ENCODE measurements at regions not wholly inside any gene's neighbourhood (a gene's known extent, or its start where the extent isn't known, plus 50 kb on each side); places are given as distances from the start of the nearest gene placed in this dataset.

DNA sequence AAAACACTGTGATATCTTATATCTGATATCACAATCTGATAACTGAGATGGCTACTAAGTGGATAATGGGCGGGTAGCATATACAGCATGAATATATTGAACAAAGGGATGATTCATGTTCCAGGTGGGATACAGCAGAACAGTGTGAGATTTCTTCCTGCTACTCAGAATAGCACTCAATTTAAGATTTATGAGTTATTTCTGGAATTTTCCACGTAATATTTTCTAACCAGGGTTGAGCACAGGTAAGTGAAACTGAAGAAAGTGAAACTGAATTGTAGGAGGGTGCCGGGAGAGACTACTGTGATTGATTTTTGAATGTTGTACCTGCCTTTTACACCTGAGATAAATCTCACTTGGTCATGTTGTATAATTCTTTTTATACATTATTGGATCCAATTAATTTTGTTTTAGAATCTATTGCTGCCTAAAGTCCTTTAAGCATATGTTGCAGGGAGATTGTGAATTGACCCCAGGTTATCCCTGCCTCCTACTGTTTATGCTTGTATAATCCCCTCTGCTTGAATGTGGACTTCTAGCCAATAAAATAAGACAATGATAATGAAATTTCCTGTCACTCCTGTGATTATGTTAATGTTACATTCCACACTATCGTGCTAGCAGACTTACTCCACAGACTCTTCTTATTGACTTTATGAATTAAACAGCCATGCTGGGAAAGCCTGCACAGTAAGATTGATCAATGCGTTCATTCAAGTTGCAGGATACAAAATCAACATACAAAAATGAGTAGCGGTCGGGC, 67.6 kb upstream of the RBBP8 start:
- Histone ChIP-seq H3K9me2 (replicated peaks; ENCODE audit: insufficient read depth, low read length) (no peaks in the 10 kb centered on the region), H3K36me3 (replicated peaks; ENCODE audit: insufficient read depth, low read length) (no peaks in the 10 kb centered on the region)

DNA sequence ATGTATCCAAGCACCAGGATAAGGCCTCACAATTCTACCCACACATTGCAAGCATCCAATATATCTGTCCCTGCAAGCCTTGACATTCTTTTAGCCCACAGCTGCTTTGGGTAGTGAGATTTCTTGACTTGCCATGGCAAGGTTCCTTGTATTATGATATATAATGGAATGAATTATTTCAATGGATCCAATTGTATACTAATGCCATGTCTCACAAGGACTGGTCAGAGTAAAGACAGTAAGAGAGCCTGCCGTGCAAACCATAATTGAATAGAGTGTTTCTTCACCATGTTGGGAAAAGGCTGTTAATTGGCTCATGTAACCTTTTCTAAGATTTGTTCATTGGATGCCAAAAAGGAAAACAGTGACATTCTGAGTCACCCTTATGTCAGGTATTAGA, 64.3 kb upstream of the RBBP8 start:
- 0 out of 2 replicates have a peak, but pooled peaks cover 3% of the 10 kb centered on the region for H3K4me1 ChIP-seq (ENCODE audit: low read length)
- no peak overlapping the region for H3K4me2 ChIP-seq (ENCODE audit: low read depth, low read length)
- H3K9ac ChIP-seq (ENCODE audit: low read length) = no peak overlapping the region
- H2AFZ ChIP-seq (ENCODE audit: low read length) = no peak overlapping the region
- no peaks in the 10 kb centered on the region for H4K20me1 ChIP-seq (ENCODE audit: insufficient read depth, low read length)
- no peak for DNase-seq
- no peaks in the 10 kb centered on the region for H3K79me2 ChIP-seq (ENCODE audit: low read length)
- H3K9me2 ChIP-seq (replicated peaks; ENCODE audit: insufficient read depth, low read length) = no peaks in the 10 kb centered on the region
- H3K9me3 ChIP-seq (replicated peaks; ENCODE audit: insufficient read depth, low read length) = no peaks in the 10 kb centered on the region
- no peaks in the 10 kb centered on the region for H3K36me3 ChIP-seq (replicated peaks; ENCODE audit: insufficient read depth, low read length)
- H3F3A ChIP-seq (ENCODE audit: insufficient read depth, low read length) = 0 out of 2 replicates have a peak, but pooled peaks cover 2% of the 10 kb centered on the region
- H3K27ac ChIP-seq (ENCODE audit: low read length) = no peak overlapping the region
- no peaks in the 10 kb centered on the region for H3K27me3 ChIP-seq (replicated peaks; ENCODE audit: insufficient read depth, low read length)
- TF ChIP-seq, protein P1, sequence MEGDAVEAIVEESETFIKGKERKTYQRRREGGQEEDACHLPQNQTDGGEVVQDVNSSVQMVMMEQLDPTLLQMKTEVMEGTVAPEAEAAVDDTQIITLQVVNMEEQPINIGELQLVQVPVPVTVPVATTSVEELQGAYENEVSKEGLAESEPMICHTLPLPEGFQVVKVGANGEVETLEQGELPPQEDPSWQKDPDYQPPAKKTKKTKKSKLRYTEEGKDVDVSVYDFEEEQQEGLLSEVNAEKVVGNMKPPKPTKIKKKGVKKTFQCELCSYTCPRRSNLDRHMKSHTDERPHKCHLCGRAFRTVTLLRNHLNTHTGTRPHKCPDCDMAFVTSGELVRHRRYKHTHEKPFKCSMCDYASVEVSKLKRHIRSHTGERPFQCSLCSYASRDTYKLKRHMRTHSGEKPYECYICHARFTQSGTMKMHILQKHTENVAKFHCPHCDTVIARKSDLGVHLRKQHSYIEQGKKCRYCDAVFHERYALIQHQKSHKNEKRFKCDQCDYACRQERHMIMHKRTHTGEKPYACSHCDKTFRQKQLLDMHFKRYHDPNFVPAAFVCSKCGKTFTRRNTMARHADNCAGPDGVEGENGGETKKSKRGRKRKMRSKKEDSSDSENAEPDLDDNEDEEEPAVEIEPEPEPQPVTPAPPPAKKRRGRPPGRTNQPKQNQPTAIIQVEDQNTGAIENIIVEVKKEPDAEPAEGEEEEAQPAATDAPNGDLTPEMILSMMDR (IDR thresholded peaks at IDR 0.05; ENCODE audit: low read length) = no peak
- TF ChIP-seq EZH2phosphoT487 (IDR thresholded peaks at IDR 0.05; ENCODE audit: low read length) (no peak), EZH2 (optimal IDR thresholded peaks at IDR 0.05; ENCODE audit: low read depth, low read length) (no peak)
- H3K4me3 ChIP-seq (ENCODE audit: low read length) = no peak overlapping the region

More for the DNA sequence above, 67.6 kb upstream of the RBBP8 start:
- no peak for DNase-seq
- H4K20me1 ChIP-seq (ENCODE audit: insufficient read depth, low read length) = no peaks in the 10 kb centered on the region
- H3F3A ChIP-seq (ENCODE audit: insufficient read depth, low read length) = no peaks in the 10 kb centered on the region
- no peak overlapping the region for H3K27ac ChIP-seq (ENCODE audit: low read length)
- H3K4me3 ChIP-seq (ENCODE audit: low read length) = no peak overlapping the region
- H3K4me2 ChIP-seq (ENCODE audit: low read depth, low read length) = no peak overlapping the region
- no peak for TF ChIP-seq EZH2phosphoT487 (IDR thresholded peaks at IDR 0.05; ENCODE audit: low read length)
- TF ChIP-seq EZH2 (optimal IDR thresholded peaks at IDR 0.05; ENCODE audit: low read depth, low read length) = no peak
- TF ChIP-seq, protein P1 (IDR thresholded peaks at IDR 0.05; ENCODE audit: low read length) = no peak
- H3K79me2 ChIP-seq (ENCODE audit: low read length) = no peaks in the 10 kb centered on the region
- H2AFZ ChIP-seq (ENCODE audit: low read length) = no peak overlapping the region
- no peaks in the 10 kb centered on the region for H3K27me3 ChIP-seq (replicated peaks; ENCODE audit: insufficient read depth, low read length)
- no peaks in the 10 kb centered on the region for H3K4me1 ChIP-seq (ENCODE audit: low read length)
- no peaks in the 10 kb centered on the region for H3K9me3 ChIP-seq (replicated peaks; ENCODE audit: insufficient read depth, low read length)
- H3K9ac ChIP-seq (ENCODE audit: low read length) = no peak overlapping the region

DNA sequence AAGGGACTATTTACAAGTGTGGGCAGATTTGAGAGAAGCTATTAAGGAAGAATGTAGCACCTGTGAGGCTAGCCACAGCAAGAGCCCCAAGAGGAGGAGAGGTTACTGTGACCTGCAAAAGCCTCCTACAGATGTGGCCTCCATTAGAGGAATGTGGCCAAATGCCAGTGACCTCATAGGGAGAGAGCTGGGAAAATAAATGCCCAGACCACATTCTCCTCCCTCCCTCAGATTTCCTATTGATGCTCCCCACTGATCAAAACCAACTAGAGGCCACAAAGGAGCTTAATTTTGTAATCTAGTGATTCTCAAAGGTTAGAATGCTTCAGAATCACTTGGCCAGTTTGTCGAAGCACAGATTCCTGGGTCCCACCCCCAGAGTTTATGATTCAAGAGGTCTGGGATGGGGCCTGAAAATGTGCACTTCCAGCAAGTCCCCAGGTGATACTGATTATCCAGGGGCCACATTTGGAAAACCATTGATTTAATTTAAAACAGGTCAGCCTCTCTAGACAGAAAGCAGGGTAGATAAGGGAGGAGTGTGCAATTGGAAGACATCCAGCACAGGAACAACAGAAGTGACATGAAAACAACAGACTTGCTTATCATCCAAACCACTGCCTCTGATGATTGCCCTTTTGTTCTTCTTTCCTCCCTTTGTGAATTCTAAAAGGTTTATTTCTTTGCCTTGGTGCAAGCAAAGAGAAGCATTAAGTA, 61.2 kb upstream of the RBBP8 start:
- 0 out of 2 replicates have a peak, but pooled peaks cover 3% of the 10 kb centered on the region for H3K4me1 ChIP-seq (ENCODE audit: low read length)
- H3K9me3 ChIP-seq (replicated peaks; ENCODE audit: insufficient read depth, low read length) = no peaks in the 10 kb centered on the region
- 0 out of 2 replicates have a peak, but pooled peaks cover 2% of the 10 kb centered on the region for H3F3A ChIP-seq (ENCODE audit: insufficient read depth, low read length)
- H3K4me3 ChIP-seq (ENCODE audit: low read length) = no peak overlapping the region
- no peak overlapping the region for H2AFZ ChIP-seq (ENCODE audit: low read length)
- TF ChIP-seq, protein P1 (IDR thresholded peaks at IDR 0.05; ENCODE audit: low read length) = no peak
- TF ChIP-seq EZH2phosphoT487 (IDR thresholded peaks at IDR 0.05; ENCODE audit: low read length) = no peak
- no peak for TF ChIP-seq EZH2 (optimal IDR thresholded peaks at IDR 0.05; ENCODE audit: low read depth, low read length)
- DNase-seq = peak; percentile 16
- no peak overlapping the region for H3K4me2 ChIP-seq (ENCODE audit: low read depth, low read length)
- H3K27me3 ChIP-seq (replicated peaks; ENCODE audit: insufficient read depth, low read length) = no peaks in the 10 kb centered on the region
- no peak overlapping the region for H3K27ac ChIP-seq (ENCODE audit: low read length)
- no peak overlapping the region for H3K9ac ChIP-seq (ENCODE audit: low read length)
- no peaks in the 10 kb centered on the region for H3K79me2 ChIP-seq (ENCODE audit: low read length)
- H3K36me3 ChIP-seq (replicated peaks; ENCODE audit: insufficient read depth, low read length) = no peaks in the 10 kb centered on the region
- H4K20me1 ChIP-seq (ENCODE audit: insufficient read depth, low read length) = no peaks in the 10 kb centered on the region
- H3K9me2 ChIP-seq (replicated peaks; ENCODE audit: insufficient read depth, low read length) = no peaks in the 10 kb centered on the region

Measured in MM.1S (cell line).